ENCODE measurements at regions not wholly inside any gene's neighbourhood (a gene's known extent, or its start where the extent isn't known, plus 50 kb on each side); places are given as distances from the start of the nearest gene placed in this dataset.

- TF ChIP-seq CTCF (conservative IDR thresholded peaks at IDR 0.05; ENCODE audit: low read length): no peak
- TF ChIP-seq EZH2phosphoT487 (IDR thresholded peaks at IDR 0.05; ENCODE audit: borderline replicate concordance): no peak
Observed at GRCh38 chr7:66418537-66418936, 210.1 kb upstream of the KCTD7 start.

All from Loucy (cell line).